CD14-positive monocyte (primary cell): ENCODE measurements at regions not wholly inside any gene's neighbourhood (a gene's known extent, or its start where the extent isn't known, plus 50 kb on each side); places are given as distances from the start of the nearest gene placed in this dataset.

Experiments used
- DNase-seq, 3 donors: peaks; one replicate each; pipeline ENCODE4 v3.0.0-alpha.2; 2011 to 2022
- H2AFZ ChIP-seq: 2 replicates; pipeline ENCODE4 v1.6.0; 2012; ENCODE audit warnings: mild to moderate bottlenecking, low read depth, low read length, inconsistent platforms; ENCODE audit not compliant: insufficient read depth, poor library complexity, severe bottlenecking
- H3K27ac ChIP-seq, 2 donors: 1 replicate in 1 of 2; 2 replicates in 1 of 2; pipeline ENCODE4 v1.5.1; 2012 to 2013; ENCODE audit warnings: low read length in 2 of 2, control low read depth in 1 of 2, inconsistent platforms in 1 of 2, low read depth in 1 of 2, mild to moderate bottlenecking in 1 of 2
- H3K27me3 ChIP-seq, 2 donors: one replicate each; pipeline versions ENCODE4 v1.6.0 to v1.6.1; 2011 to 2013; ENCODE audit warnings: low read length in 2 of 2; ENCODE audit not compliant: control insufficient read depth in 2 of 2, insufficient read depth in 2 of 2
- H3K36me3 ChIP-seq, 2 donors: replicated peaks in 1 of 2; 1 replicate in 1 of 2; 2 replicates in 1 of 2; pipeline versions ENCODE4 v1.5.1 to v1.6.1; 2012 to 2013; ENCODE audit warnings: low read length in 2 of 2, control low read depth in 1 of 2, inconsistent platforms in 1 of 2, mild to moderate bottlenecking in 1 of 2; ENCODE audit not compliant: insufficient read depth in 2 of 2, control insufficient read depth in 1 of 2
- H3K4me1 ChIP-seq, 2 donors: 1 replicate in 1 of 2; 2 replicates in 1 of 2; pipeline versions ENCODE4 v1.5.1 to v1.6.1; 2012 to 2013; ENCODE audit warnings: low read length in 2 of 2, control low read depth in 1 of 2, inconsistent platforms in 1 of 2, mild to moderate bottlenecking in 1 of 2, moderate library complexity in 1 of 2; ENCODE audit not compliant: insufficient read depth in 2 of 2, control insufficient read depth in 1 of 2
- H3K4me2 ChIP-seq: replicated peaks from 2 replicates; pipeline ENCODE3; 2012; ENCODE audit warnings: low read length, moderate library complexity, mild to moderate bottlenecking; ENCODE audit not compliant: poor library complexity, severe bottlenecking; ENCODE audit errors: extremely low read depth
- H3K4me3 ChIP-seq, 3 experiments: fragments of 200-600 bp in 1 of 3; sonication (generic) in 1 of 3; replicated peaks in 1 of 3; 1 replicate in 2 of 3; 2 replicates in 1 of 3; pipeline ENCODE4 v1.5.1; 2011 to 2013; ENCODE audit warnings: low read length in 3 of 3, mild to moderate bottlenecking in 3 of 3, control low read depth in 2 of 3, low read depth in 2 of 3, inconsistent platforms in 1 of 3, moderate library complexity in 1 of 3
- H3K79me2 ChIP-seq: 2 replicates; pipeline ENCODE4 v1.6.0; 2012; ENCODE audit warnings: mild to moderate bottlenecking, control low read depth, inconsistent platforms, low read length, moderate library complexity; ENCODE audit not compliant: insufficient read depth
- H3K9ac ChIP-seq: 2 replicates; pipeline ENCODE4 v1.6.0; 2017; ENCODE audit warnings: low read length, mild to moderate bottlenecking; ENCODE audit not compliant: insufficient read depth, poor library complexity, severe bottlenecking
- H3K9me3 ChIP-seq, 2 donors: replicated peaks in 1 of 2; 1 replicate in 1 of 2; 2 replicates in 1 of 2; pipeline versions ENCODE4 v1.5.1 to v1.6.1; 2012 to 2013; ENCODE audit warnings: low read length in 2 of 2, control low read depth in 1 of 2; ENCODE audit not compliant: control insufficient read depth in 1 of 2, insufficient read depth in 1 of 2
- H4K20me1 ChIP-seq: 2 replicates; pipeline ENCODE4 v1.6.0; 2012; ENCODE audit warnings: mild to moderate bottlenecking, low read length, control low read depth, moderate library complexity; ENCODE audit not compliant: insufficient read depth
- H3K27ac Mint-ChIP-seq, 7 donors: one replicate each; pipeline ENCODE4 v1.8.0; 2020; ENCODE audit warnings: mild to moderate bottlenecking in 7 of 7, mixed read lengths in 7 of 7, moderate library complexity in 6 of 7, inconsistent platforms in 2 of 7
- H3K27me3 Mint-ChIP-seq, 3 donors: one replicate each; pipeline ENCODE4 v1.8.0; 2021 to 2022; ENCODE audit warnings: low read depth in 3 of 3, mild to moderate bottlenecking in 3 of 3, mixed read lengths in 3 of 3, moderate library complexity in 3 of 3, inconsistent platforms in 1 of 3
- H3K36me3 Mint-ChIP-seq, 2 donors: one replicate each; pipeline ENCODE4 v1.8.0; 2020; ENCODE audit warnings: mixed read lengths in 2 of 2, inconsistent platforms in 1 of 2, mild to moderate bottlenecking in 1 of 2
- H3K4me1 Mint-ChIP-seq: one replicate; pipeline ENCODE4 v1.8.0; 2020; ENCODE audit warnings: mild to moderate bottlenecking, mixed read lengths
- H3K4me3 Mint-ChIP-seq, 2 donors: one replicate each; pipeline ENCODE4 v1.8.0; 2020; ENCODE audit warnings: mild to moderate bottlenecking in 2 of 2, mixed read lengths in 2 of 2, moderate library complexity in 1 of 2
- H3K9me3 Mint-ChIP-seq, 7 donors: one replicate each; pipeline ENCODE4 v1.8.0; 2020 to 2022; ENCODE audit warnings: mixed read lengths in 7 of 7, mild to moderate bottlenecking in 6 of 7, moderate library complexity in 6 of 7, inconsistent platforms in 2 of 7
- WGBS: methylation state at CpG from one replicate; pipeline ENCODE4 v1.1.5; 2013; ENCODE audit warnings: missing lambda C conversion rate; ENCODE audit not compliant: insufficient coverage; 5-methylcytosine and 5-hydroxymethylcytosine counted together
- intact Hi-C, 2 donors: fragments of 100-400 bp; cut with micrococcal nuclease; formaldehyde crosslinking; loops; one replicate each; pipeline versions ENCODE4 v1.15.0 to v1.15.1; 2023
- TF ChIP-seq, protein P1 (sequence below): fragments of 200-600 bp; IDR thresholded peaks from one replicate; pipeline ENCODE4 v1.8.0; 2022; ENCODE audit warnings: antibody characterized with exemption, mild to moderate bottlenecking

DNA sequence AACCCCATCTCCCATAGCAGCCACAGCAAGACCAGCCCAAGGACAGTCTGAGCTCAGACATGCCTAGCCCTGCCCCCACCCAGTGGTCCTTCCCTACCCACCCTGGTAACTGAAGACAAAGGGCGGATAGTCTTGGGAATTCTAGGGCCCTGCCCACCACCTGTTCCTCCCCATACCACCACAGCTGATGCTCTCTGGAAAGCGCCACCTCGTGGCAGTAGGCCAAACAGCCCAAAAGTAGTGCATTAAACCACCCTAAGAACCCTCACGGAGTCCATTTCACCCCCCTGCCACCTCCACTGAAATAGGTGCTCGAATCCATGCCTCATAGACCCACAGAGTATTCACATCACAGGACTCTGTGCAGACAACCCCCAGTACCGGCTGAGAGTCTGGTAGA, 1021.4 kb downstream of the CDH8 start:
- H3K9me3 Mint-ChIP-seq = peaks cover 2 to 16% (median 8%) of the 10 kb centered on the region in 7 donors
- H3K79me2 ChIP-seq = no peaks in the 10 kb centered on the region
- no peaks in the 10 kb centered on the region for H3K27me3 ChIP-seq
- intact Hi-C loops = no loop called here
- H3K9ac ChIP-seq = no peak overlapping the region
- 100% methylated on average over 1 of the region's 6 CpGs for WGBS
- no peak overlapping the region for H3K4me3 ChIP-seq
- no peak for DNase-seq
- H3K36me3 Mint-ChIP-seq = no peaks in the 10 kb centered on the region
- H4K20me1 ChIP-seq = no peaks in the 10 kb centered on the region
- no peak overlapping the region for H3K27ac ChIP-seq
- peaks cover 5 to 11% of the 10 kb centered on the region in 2 donors for H3K9me3 ChIP-seq
- H3K4me1 Mint-ChIP-seq = no peaks in the 10 kb centered on the region
- H3K27me3 Mint-ChIP-seq = peaks cover 0 to 2% (median 0%) of the 10 kb centered on the region in 3 donors
- no peak overlapping the region for H3K4me2 ChIP-seq
- H3K27ac Mint-ChIP-seq = no peak overlapping the region
- H3K4me1 ChIP-seq = no peaks in the 10 kb centered on the region
- no peak overlapping the region for H2AFZ ChIP-seq
- H3K4me3 Mint-ChIP-seq = no peak overlapping the region
- TF ChIP-seq, protein P1, sequence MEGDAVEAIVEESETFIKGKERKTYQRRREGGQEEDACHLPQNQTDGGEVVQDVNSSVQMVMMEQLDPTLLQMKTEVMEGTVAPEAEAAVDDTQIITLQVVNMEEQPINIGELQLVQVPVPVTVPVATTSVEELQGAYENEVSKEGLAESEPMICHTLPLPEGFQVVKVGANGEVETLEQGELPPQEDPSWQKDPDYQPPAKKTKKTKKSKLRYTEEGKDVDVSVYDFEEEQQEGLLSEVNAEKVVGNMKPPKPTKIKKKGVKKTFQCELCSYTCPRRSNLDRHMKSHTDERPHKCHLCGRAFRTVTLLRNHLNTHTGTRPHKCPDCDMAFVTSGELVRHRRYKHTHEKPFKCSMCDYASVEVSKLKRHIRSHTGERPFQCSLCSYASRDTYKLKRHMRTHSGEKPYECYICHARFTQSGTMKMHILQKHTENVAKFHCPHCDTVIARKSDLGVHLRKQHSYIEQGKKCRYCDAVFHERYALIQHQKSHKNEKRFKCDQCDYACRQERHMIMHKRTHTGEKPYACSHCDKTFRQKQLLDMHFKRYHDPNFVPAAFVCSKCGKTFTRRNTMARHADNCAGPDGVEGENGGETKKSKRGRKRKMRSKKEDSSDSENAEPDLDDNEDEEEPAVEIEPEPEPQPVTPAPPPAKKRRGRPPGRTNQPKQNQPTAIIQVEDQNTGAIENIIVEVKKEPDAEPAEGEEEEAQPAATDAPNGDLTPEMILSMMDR = no peak
- no peaks in the 10 kb centered on the region for H3K36me3 ChIP-seq

DNA sequence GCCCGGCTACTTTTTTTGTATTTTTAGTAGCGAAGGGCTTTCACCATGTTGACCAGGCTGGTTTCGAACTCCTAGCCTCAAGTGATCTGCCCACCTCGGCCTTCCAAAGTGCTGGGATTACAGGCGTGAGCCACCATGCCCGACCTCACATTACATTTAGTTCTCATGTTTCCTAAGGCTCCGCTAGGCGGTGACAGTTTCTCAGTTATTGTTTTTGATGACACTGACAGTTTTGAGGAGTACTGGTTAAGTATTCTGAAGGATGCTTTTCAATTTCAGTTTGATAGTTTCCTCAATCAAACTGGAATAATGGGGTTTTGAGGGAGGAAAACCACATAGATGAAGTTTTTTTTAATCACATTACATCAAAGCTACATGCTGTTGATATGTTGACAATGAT, 1028.5 kb downstream of the CDH8 start:
- no peak overlapping the region for H3K4me3 Mint-ChIP-seq
- no peaks in the 10 kb centered on the region for H3K27me3 ChIP-seq
- 87% methylated on average over 8 of the region's 8 CpGs for WGBS

More for the DNA sequence above, 1028.5 kb downstream of the CDH8 start:
- H3K4me2 ChIP-seq = no peak overlapping the region
- no peaks in the 10 kb centered on the region for H3K4me1 Mint-ChIP-seq
- no peaks in the 10 kb centered on the region for H3K79me2 ChIP-seq
- H3K9ac ChIP-seq = no peak overlapping the region
- H3K9me3 Mint-ChIP-seq = peaks cover 0 to 3% (median 0%) of the 10 kb centered on the region in 7 donors
- no peaks in the 10 kb centered on the region for H3K36me3 Mint-ChIP-seq
- TF ChIP-seq, protein P1 = no peak
- H2AFZ ChIP-seq = no peak overlapping the region
- H3K36me3 ChIP-seq = no peaks in the 10 kb centered on the region
- no peaks in the 10 kb centered on the region for H3K4me1 ChIP-seq
- no peak overlapping the region for H3K27ac Mint-ChIP-seq
- no peak overlapping the region for H3K4me3 ChIP-seq
- intact Hi-C loops = no loop called here
- H4K20me1 ChIP-seq = no peaks in the 10 kb centered on the region
- no peak overlapping the region for H3K27ac ChIP-seq
- peaks cover 0 to 1% (median 0%) of the 10 kb centered on the region in 3 donors for H3K27me3 Mint-ChIP-seq
- no peaks in the 10 kb centered on the region for H3K9me3 ChIP-seq
- DNase-seq = no peak
